ENCODE measurements at regions not wholly inside any gene's neighbourhood (a gene's known extent, or its start where the extent isn't known, plus 50 kb on each side); places are given as distances from the start of the nearest gene placed in this dataset.

- TF ChIP-seq CTCF (IDR thresholded peaks at IDR 0.05) (no peak), POLR2A (IDR thresholded peaks at IDR 0.05) (no peak)
These were observed 1984.4 kb downstream of the OLFM4 start for GRCh38 chr13:55013051-55013450.

Data from Peyer's patch (tissue), 4 donors.